ENCODE measurements at regions not wholly inside any gene's neighbourhood (a gene's known extent, or its start where the extent isn't known, plus 50 kb on each side); places are given as distances from the start of the nearest gene placed in this dataset.

DNA sequence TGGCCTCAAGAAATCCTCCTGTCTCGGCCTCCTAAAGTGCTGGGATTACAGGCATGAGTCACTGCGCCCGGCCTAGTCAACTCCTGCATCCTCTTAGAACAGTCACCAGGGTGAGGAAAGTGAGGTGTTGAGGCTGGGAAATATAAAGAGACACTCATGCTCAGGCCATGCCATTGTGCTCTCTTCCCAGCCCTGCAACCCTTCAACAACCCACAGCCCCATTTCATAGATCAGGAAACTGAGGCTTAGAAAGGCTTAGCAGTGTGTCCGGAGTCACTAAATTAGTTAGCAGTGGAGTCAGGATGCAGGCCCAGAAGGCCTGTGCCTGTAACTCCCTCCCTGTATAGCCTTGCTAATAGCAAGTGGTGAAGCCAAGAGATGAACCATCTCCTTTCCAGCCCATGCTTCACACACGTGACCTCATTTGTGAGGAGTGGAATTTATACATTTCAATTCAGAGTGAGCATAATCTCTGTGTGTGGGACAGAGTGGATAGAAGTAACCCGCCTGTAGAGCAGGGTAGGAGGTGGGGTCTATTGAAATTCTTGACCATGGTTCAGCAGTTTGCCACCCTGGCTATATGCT lies 51.7 kb upstream of the USP3 start:
- Histone ChIP-seq H3K9me3 (ENCODE audit: low read length) (no peaks in the 10 kb centered on the region; the same call in 1 of the 2 replicates), H3K36me3 (ENCODE audit: insufficient read depth, low read length) (no peaks in the 10 kb centered on the region), H3K27ac (ENCODE audit: low read depth, low read length, poor library complexity, severe bottlenecking) (no peak overlapping the region), H3K4me1 (ENCODE audit: insufficient read depth, low read length, poor library complexity, severe bottlenecking) (peaks cover 5% of the 10 kb centered on the region), H2AFZ (ENCODE audit: low read length) (no peak overlapping the region), H3K4me3 (ENCODE audit: low read depth, low read length, poor library complexity, severe bottlenecking) (no peak overlapping the region), H3K9me2 (ENCODE audit: insufficient read depth, low read length) (no peaks in the 10 kb centered on the region), H3K4me2 (ENCODE audit: low read length) (no peak overlapping the region), H4K20me1 (ENCODE audit: insufficient read depth, low read length) (no peaks in the 10 kb centered on the region), H3K79me2 (ENCODE audit: insufficient read depth, low read depth, low read length) (no peaks in the 10 kb centered on the region)
- DNase-seq (ENCODE audit: low spot score), result no peak
- TF ChIP-seq, protein P1, sequence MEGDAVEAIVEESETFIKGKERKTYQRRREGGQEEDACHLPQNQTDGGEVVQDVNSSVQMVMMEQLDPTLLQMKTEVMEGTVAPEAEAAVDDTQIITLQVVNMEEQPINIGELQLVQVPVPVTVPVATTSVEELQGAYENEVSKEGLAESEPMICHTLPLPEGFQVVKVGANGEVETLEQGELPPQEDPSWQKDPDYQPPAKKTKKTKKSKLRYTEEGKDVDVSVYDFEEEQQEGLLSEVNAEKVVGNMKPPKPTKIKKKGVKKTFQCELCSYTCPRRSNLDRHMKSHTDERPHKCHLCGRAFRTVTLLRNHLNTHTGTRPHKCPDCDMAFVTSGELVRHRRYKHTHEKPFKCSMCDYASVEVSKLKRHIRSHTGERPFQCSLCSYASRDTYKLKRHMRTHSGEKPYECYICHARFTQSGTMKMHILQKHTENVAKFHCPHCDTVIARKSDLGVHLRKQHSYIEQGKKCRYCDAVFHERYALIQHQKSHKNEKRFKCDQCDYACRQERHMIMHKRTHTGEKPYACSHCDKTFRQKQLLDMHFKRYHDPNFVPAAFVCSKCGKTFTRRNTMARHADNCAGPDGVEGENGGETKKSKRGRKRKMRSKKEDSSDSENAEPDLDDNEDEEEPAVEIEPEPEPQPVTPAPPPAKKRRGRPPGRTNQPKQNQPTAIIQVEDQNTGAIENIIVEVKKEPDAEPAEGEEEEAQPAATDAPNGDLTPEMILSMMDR (conservative IDR thresholded peaks at IDR 0.05; ENCODE audit: low read length), result no peak
- no peak for TF ChIP-seq EZH2phosphoT487 (IDR thresholded peaks at IDR 0.05; ENCODE audit: borderline replicate concordance, low read depth, low read length)
- BruUV-seq (replicated peaks), result no TSS peak
- intact Hi-C loops (cut with micrococcal nuclease; ENCODE audit: unreplicated experiment), result no loop called here
- ChIA-PET POLR2A (no interaction called here), CTCF (ENCODE audit: unreplicated experiment) (no interaction called here)

DNA sequence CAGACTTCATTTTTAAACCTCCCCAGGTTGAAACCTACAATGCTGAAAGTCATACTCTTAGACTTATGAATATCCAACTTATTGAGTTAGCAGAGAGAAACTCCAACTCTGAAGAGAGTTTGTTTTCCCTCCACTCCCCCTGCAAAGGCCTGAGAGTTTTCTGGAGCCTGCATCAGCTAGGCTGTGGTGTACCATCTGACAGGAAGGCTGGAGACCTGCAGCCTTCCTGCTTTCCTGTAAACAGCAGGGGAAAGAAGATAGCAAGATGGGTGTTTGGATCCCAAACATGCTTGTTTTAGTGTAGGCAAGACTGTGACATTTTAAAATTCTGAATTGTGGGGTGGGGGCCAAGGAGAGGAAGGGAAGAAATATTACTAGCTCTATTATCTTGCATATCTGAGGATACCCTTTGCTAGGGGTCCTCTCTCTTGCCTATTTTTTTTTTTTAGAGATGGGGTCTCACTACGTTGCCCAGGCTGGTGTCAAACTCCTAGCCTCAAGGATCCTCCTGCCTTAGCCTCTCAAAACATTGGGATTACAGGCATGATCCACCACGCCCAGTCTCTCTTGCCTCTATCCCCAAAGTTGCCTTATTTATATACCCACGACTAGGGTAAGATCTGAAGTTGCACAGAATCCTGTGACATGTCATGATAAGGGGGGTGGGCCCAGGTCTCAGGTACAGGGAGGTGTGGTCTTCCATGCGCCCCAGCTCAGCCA lies 51.0 kb upstream of the USP3 start:
- Histone ChIP-seq H4K20me1 (ENCODE audit: insufficient read depth, low read length) (no peaks in the 10 kb centered on the region), H2AFZ (ENCODE audit: low read length) (no peak overlapping the region), H3K9me3 (ENCODE audit: low read length) (no peaks in the 10 kb centered on the region; the same call in none of the 2 replicates), H3K9me2 (ENCODE audit: insufficient read depth, low read length) (no peaks in the 10 kb centered on the region), H3K4me2 (ENCODE audit: low read length) (no peak overlapping the region), H3K4me1 (ENCODE audit: insufficient read depth, low read length, poor library complexity, severe bottlenecking) (peaks cover 3% of the 10 kb centered on the region), H3K4me3 (ENCODE audit: low read depth, low read length, poor library complexity, severe bottlenecking) (no peak overlapping the region), H3K27ac (ENCODE audit: low read depth, low read length, poor library complexity, severe bottlenecking) (no peak overlapping the region), H3K79me2 (ENCODE audit: insufficient read depth, low read depth, low read length) (no peaks in the 10 kb centered on the region), H3K36me3 (ENCODE audit: insufficient read depth, low read length) (no peaks in the 10 kb centered on the region)
- BruUV-seq (replicated peaks), result no TSS peak
- ChIA-PET CTCF (ENCODE audit: unreplicated experiment) (no interaction called here), POLR2A (no interaction called here)
- TF ChIP-seq, protein P1 (conservative IDR thresholded peaks at IDR 0.05; ENCODE audit: low read length), result no peak
- no peak for TF ChIP-seq EZH2phosphoT487 (IDR thresholded peaks at IDR 0.05; ENCODE audit: borderline replicate concordance, low read depth, low read length)
- DNase-seq (ENCODE audit: low spot score), result no peak
- intact Hi-C loops (cut with micrococcal nuclease; ENCODE audit: unreplicated experiment), result no loop called here

Data from OCI-LY7 (cell line).